GM18508 (cell line): ENCODE measurements at regions not wholly inside any gene's neighbourhood (a gene's known extent, or its start where the extent isn't known, plus 50 kb on each side); places are given as distances from the start of the nearest gene placed in this dataset.

Experiments used
- ATAC-seq: cut with Tn5 transposase; IDR thresholded peaks from one replicate; pipeline ENCODE4 v1.9.1; 2021; ENCODE audit warnings: moderate number of reproducible peaks; ENCODE audit not compliant: insufficient read depth, unreplicated experiment

DNA sequence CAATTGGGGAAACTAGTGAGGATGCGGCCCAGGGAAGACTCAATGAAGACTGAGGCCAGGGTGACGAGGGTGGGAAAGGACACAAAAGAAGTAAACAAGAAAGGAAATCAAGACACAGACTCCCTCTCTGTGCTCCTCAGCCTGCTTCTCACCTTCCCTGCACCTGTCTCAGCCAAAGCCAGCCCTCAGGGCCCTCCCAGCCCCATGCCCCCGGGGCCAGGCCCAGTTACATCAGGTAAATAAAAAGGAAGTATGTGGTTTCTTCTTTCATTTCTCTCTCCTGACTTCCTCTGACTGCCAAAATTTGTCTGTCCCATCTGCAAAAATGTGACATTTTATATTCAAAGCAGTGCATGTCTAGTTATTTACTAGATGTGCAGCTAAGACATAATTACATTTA lies 328.0 kb downstream of the UACA start:
- ATAC-seq, result no peak

DNA sequence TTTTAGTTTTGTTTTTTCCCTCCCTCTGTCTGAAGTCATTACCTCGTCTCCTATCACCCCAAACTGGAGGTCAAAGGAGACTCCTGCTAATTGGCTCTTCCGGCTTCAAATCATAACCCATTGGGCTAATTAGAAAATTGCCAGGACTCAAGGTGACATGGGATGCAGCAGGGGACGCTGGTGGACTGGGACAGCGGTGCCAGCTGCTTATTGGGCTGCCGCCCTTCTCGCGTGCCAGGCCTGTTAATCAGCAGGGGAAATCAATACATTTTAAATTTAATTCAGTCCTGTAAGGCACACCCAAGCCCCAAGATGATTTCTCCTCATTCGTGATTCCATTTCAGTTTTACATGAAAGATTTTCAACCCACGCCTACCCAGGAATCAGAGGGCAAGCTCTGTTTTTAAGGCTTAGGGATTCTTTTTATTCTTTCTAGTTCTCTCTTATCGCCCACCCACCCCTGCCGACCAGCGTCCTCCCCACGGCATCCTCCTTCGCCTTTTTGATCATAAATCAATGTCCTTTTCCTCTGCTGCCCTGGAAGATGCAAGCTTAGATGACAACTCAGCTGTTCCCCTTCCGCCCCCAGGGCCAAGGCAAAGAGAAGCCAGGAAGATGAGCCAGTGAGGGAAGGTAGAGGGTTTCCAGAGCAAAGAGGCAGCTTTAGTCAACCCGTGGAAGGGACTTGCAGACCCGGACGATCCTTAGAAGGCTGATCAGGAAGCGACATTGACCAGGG lies 329.6 kb downstream of the UACA start:
- no peak for ATAC-seq

DNA sequence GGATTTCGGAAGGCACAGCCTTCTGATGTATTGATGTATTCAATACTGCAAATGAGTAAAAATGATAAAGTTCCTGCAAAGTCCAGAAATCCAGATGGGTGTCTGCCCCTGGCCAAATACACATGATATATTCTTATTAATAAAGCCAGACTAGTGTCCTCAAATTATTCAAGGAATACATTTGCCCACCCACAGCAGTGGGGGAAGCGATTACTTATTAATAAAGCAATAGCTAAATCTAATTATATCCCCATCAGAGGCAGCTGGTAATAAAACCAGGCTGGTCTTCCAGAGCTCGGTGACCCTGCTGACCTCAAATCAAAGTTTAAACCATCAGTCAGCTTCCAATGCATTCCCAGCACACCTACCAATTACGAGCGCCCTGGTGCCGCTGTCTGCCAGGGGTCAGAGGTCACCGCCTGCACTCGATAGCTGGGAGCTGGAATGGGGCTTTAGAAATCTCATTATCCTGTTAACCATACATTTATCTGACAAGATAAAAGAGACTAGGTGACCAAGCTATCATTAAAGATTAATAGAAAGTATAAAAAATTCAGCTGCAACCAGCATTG lies 330.3 kb downstream of the UACA start:
- ATAC-seq, result no peak

DNA sequence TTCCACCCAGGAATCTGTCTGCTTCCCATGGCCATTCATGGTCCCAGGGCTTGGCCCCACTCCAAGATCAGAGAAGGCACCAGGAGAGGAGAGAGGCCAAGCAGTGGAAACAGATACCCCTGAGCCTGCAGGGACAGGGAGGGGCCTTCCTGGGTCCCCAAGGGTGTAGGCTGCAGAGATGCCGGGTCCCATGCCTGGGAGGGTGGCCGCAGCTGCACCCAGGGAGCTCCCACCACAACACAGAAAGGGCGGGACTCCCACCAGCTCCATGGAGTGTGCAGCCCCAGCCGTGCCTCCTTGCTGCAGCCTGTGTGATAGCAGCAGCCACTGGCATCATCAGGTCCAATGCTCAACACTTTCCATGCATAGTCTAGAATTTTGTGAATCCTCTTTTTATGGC lies 331.5 kb downstream of the UACA start:
- ATAC-seq, result no peak

DNA sequence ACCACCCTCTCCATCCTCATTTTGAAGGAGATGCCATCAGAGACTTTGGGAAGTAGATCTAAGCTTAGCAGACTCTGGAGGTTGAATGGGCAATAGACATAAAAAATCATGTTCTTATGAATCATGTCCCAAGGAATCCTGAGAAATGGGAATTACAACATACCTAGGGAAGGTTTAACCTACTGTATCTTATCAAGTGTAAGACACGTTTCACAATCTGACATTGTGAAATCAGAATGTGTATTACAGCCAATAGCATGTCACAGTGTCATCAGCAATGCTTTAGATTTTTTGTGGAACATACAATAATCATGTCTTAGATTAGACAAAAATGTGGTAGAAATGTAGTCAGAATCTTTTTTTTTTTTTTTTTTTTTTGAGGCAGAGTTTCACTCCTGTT lies 332.4 kb upstream of the TLE3 start:
- ATAC-seq, result no peak

DNA sequence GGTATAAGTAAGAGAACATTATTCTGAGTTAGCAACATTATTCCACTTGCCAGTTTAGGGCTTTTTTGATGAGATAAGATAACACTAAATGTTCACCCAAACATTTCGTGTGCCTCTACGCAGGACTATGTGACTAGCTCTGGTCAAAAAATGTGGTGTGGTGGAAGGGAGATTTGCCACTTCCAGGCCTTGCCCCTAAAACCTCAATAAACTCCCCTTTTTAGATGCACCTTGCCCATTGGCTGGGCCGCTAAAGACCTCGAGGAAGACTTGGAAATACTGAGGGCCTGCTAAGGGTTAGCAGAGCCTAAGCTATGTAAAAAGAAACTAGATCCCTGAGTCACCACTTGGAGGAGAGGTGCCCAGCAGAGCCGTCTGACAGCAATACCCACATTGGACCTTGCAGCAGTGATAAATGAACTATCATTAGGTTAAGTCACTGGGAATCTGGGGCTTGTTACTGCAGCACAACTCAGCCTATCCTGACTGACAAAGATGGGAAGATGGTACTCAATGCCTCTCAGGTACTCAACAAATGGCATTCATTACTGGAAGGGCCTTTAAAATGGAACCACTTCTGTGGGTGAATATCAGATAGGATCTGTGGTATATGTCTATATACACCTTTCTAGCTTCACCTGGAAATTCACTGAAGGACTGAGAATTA lies 331.5 kb upstream of the TLE3 start:
- no peak for ATAC-seq

DNA sequence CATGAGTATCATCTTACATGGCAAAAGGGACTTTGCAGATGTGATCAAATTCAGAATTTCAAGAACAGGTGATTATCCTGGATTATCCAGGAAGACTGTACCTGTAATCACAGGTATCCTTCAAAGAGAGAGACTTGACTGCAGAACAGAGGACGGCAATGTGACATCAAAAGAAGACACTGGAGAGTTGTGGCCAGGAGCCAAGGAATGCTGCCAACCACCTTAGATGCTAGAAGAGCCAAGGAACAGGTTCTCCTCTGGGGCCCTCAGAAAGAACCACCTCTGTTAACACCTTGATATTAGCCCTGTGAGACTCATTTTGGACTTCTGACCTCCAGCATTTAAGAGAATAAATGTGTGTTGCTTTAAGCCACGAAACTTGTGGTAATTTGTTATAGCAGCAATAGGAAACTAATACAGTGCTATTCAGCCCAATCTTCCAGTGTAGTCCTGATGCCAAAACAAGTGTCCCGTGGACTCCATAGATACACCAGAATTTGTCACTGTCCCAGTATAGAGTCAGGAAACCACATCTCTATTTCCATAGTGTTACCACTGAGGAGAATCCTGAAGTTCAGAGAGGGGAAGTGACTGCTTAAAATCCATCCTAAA lies 330.6 kb upstream of the TLE3 start:
- no peak for ATAC-seq

DNA sequence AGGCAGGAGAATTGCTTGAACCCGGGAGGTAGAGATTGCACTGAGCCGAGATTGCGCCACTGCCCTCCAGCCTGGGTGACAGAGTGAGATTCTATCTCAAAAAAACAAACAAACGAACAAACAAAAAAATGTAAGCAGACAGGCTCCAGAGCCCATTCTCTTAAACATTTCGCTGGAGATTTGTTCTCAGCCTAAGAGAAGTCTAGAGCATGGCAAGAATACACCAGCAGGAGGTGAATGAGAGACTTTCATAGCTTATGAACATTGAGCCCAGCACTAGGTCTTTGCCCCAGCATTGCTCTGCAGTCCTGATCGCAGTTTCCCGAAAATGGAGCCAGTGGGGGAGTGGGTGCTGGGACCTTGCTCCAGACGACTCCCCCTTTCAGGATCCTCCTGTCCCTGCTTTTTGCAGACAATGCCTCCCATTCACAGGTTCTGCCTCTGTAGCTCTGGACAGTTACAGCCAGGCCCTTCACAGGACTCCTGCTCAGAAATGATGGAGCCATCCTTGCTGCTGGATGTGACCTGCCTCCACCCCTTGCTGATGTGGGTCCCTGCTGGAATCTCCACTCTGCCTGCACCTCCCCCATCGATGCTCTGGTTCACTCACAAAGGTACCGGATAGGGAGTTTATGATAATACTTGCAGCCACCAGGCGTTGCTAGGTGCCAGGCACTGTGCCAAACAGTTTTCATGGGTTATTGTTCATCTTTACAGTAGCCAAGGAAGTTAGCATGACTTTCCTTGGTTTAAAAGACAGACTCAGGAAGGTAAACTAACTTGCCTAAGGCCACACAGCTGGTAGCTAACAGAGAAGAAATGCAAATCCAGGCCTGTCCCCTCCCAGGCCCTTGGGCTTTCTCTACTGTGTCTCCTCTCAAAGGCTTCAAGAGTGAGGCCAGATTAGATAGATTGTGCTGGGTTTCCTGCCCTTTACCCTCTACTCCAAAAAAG lies 329.7 kb upstream of the TLE3 start:
- no peak for ATAC-seq

DNA sequence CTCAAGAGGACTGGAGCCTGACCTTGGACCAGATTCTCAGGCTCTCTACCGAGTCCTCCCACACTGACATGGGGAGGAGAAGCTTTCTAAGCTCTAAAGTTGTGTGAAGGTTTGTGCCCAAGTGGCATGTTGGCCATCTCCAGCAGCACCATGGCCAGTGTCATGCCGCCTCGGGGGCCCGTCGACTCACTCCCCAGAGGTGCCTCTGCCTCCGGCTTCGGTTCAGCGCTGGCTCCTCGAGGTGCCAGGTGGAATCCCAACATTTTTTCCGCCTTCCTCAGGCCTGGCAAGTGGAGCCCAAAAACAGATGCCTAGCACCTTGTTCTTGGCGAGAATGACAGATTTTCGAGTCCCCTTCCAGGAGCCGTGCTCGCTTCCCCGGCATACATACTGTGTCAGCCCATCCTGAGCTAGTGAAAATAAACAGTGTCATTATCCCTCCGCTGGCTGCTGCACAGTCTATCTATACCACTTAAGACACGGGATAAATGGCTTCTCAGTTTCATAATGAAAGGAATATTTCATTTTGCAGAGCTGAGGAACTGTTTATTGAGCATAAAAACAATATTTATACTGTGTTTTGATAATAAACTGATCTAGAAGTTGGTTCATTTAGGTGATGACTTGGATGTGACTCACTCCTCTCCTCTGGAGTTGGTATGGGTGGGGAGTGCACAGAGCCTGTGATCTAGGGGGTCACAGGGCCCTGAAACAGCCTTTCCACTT lies 328.5 kb upstream of the TLE3 start:
- no peak for ATAC-seq

DNA sequence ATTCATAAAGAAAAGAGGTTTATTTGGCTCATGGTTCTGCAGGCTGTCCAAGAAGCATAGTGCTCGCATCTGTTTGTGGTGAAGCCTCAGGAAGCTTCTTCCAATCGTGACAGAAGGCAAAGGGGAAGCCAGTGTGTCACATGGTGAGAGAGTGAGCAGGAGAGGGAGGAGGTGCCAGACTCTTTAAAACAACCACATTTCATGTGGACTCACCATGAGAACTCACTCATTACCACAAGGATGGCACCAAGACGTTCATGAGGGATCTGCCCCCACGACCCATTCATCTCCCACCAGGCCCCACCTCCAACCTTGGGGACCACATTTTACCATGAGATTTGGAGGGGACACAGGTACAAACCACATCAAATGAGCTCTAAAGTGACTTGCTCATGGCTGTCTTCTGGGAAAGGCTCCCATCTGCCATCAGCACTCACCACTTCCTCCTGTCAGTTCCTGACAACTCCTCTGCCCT lies 327.3 kb upstream of the TLE3 start:
- ATAC-seq, result no peak

DNA sequence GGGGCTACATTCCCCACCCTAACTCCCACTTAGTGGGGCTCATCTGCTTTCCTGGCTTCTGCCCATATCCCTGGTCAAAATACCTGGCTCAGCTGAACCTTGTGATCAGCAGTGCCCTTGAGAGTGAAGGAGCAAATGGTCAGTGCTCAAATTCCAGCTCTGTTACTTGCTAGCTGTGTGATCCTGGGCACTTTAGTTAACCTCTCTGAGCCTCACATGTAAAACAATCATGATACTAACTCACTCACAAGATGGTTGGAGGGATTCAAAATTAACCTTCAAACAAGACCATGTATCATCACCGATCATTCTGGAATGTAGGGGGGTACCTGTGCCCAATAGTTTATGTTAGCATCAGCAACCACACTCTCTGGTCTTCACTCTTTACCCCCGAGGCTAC lies 325.6 kb upstream of the TLE3 start:
- no peak for ATAC-seq

DNA sequence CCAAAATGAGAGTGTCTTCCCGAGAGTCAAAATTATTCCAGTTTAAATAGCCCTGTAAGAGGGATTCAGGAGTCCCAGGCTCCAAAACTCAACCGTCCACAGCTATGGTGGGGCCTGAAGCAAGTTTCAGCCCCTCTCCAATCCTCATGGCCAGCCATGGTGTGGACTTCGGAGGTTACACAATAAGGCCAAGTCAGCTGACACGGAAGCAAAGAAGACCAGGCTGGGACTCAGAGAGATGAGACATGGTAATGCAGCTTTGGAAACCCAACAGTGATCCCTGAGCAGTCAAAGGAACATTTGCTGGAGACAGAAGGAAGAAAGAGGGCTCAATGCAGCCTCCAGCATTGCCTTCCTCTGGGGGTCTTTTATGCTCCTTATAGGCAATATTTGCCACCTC lies 324.6 kb upstream of the TLE3 start:
- ATAC-seq, result no peak

DNA sequence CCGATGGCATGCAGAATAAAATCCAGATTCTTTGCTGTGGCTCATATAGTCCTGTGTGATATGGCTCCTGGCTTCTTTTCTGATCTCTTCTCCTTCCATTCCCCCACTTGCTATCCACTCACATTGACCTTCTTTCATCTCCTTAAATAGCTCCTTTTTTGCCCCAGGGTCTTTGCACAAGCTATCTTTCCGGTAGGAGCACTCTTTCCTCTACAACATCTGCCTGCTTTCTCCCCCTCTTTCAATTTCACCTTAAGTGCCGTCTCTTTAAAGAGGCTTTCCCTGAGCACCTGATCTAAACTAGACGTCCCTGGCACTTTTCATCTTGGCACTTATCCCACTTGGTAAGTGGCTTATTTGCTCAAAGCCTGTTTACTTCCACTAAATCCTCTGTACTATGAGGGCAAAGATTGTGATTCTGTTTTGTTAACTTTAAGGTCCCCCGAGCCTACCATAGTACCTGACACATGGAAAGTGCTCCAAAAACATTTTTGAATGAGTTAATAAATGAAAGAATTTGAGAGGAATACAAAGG lies 323.3 kb upstream of the TLE3 start:
- ATAC-seq, result no peak

DNA sequence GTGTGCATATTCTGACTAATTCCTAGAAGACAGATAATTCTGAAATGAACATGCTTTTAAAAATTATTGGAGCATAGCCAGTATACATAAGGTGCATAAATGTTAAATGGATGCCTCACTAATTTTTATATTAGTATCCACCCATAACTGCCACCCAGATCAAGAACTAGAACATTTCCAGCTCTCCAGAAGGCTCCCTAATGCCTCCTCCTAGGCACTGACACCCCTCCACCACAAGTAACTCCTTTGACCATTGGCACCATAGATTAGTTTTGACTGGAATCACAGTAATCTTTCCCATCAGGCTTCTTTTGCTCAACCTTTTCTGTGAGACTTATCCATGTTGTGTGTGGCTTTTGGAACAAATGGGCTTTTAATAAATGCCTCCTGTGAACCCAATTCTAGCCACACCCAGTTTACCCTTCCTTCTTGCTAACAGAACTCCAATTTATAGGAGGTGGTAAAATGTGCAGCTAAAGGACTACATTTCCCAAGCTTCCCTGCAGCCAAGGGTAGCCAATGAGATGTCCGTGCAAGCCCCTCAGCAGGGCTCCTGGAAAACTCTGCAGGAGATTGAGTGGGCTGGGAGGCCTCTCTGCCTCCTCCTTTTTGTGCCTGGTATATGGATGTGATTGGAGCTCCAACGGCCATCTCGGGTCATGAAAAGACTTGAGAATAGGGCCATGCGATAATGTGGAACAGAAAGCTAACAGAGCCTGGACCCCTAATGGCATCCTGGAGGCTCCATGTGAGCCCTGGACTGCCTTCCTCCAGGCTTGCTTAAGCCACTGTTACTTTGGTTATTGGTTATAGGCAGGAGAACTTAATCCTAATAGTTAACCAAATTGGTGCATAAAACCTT lies 322.6 kb upstream of the TLE3 start:
- ATAC-seq, result no peak

DNA sequence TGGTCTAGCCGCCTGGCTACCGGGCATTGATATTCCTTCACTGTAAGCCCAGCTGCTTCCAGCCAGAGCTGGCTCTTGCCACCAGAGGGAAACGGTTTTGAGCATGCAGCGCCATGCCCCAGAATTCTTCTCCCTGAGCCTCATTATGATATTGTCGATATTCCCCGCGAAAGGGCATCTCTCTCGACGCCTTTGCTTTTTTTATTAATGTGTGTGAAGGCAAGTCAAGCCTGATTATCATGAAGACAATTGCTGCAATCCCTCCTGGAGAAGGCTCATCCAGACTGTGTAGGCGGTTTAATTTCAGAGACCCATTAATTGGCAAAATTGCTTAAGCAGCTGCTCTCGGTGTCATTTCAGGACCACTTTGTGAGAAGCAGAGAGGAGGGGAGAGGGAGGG lies 321.2 kb upstream of the TLE3 start:
- ATAC-seq, result no peak

DNA sequence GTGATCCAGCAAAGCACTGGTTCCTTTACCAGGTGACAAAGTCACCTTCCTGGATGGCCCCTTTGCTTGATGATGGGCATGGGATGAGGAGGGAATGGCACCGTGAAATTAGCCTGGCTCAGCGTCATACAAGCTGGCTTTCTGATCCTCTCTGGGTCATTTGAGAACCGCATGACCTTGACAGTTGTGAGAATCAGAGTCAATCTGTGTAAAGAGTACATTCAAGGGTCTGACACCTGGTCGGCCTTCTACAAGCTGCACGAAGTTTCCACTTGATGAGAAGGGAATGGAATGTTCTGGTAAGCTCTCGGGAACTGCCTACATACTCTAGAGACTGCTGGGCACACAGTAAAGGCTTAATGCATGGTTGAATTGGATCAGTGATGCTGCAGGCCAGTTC lies 319.8 kb upstream of the TLE3 start:
- no peak for ATAC-seq

DNA sequence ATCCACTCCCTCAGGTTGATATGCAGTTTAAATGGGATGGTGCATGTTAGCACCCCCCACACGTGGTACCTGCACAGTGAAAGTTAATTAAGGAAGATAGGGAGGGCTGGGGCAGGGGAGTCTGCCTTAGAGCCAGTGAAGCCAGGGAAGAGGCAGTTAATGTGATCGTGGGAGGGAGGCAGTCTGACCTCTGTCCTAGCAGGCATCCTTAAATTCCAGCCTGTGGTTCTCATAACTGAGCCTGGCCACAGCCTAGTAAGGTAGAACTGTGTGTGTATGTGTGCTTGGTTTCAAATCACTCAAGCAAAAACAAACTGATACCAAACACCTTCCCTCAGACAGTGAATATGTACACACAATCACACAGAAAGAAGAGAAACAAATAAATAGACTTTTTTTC lies 319.1 kb upstream of the TLE3 start:
- ATAC-seq, result no peak

DNA sequence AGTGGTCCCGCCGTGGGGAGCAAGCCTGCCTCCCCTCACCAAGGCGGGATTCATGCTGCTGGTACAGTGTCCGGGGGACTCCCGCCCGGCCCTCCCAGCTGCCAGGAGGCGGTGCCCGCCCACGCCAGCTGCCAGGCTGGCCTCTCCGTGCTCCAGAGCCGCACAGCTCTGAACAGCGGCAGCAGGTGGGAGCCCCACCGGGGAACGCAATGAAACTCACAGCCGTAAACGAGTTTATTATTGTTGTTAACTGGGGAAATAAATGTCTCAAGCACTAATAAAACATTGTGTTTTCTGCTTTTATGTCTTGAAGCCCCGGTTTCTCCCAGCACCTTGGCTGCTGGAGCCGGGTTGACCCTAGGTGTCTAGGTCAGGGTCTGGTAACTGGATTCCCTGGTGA lies 317.7 kb upstream of the TLE3 start:
- no peak for ATAC-seq
